ENCODE measurements at regions not wholly inside any gene's neighbourhood (a gene's known extent, or its start where the extent isn't known, plus 50 kb on each side); places are given as distances from the start of the nearest gene placed in this dataset.

DNA sequence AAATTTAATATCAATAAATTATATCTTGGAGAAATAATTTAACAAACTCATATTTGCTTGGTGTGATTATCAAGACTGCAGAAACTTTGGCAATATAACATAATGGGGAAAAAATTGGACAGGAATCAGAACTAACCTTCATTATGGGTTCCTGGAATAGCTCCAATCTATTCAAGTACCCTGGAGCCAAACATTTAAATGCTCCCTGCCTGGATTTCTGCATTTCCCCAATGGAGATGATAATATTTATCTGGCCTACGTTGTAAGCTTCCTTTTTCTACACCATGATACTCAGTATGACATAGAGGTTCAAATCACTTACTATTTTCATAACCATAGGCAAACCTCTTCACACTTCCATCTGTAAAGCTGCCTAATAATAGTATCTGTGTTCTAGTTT lies 326.8 kb downstream of the TRIML1 start:
- TF ChIP-seq, protein P1, sequence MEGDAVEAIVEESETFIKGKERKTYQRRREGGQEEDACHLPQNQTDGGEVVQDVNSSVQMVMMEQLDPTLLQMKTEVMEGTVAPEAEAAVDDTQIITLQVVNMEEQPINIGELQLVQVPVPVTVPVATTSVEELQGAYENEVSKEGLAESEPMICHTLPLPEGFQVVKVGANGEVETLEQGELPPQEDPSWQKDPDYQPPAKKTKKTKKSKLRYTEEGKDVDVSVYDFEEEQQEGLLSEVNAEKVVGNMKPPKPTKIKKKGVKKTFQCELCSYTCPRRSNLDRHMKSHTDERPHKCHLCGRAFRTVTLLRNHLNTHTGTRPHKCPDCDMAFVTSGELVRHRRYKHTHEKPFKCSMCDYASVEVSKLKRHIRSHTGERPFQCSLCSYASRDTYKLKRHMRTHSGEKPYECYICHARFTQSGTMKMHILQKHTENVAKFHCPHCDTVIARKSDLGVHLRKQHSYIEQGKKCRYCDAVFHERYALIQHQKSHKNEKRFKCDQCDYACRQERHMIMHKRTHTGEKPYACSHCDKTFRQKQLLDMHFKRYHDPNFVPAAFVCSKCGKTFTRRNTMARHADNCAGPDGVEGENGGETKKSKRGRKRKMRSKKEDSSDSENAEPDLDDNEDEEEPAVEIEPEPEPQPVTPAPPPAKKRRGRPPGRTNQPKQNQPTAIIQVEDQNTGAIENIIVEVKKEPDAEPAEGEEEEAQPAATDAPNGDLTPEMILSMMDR (IDR thresholded peaks at IDR 0.05) = no peak
- no peak for TF ChIP-seq POLR2A (IDR thresholded peaks at IDR 0.05)
